ENCODE measurements at regions not wholly inside any gene's neighbourhood (a gene's known extent, or its start where the extent isn't known, plus 50 kb on each side); places are given as distances from the start of the nearest gene placed in this dataset.

GRCh38 chr4:35511851-35512250, 732.5 kb downstream of the ARAP2 start:
- no peak for DNase-seq

GRCh38 chr4:35516102-35516501, 728.2 kb downstream of the ARAP2 start:
- DNase-seq: no peak

GRCh38 chr4:35520059-35520458, 724.3 kb downstream of the ARAP2 start:
- no peak for DNase-seq

- DNase-seq: no peak
Observed at GRCh38 chr4:35521682-35522081, 722.6 kb downstream of the ARAP2 start.

- no peak for DNase-seq
Observed at GRCh38 chr4:35525192-35525978, 718.9 kb downstream of the ARAP2 start.

- DNase-seq: no peak
Observed at GRCh38 chr4:35526456-35526855, 717.9 kb downstream of the ARAP2 start.

GRCh38 chr4:35534962-35535361, 709.4 kb downstream of the ARAP2 start:
- DNase-seq: no peak

- DNase-seq: no peak
Observed at GRCh38 chr4:35538807-35539206, 705.5 kb downstream of the ARAP2 start.

GRCh38 chr4:35539404-35540055, 704.8 kb downstream of the ARAP2 start:
- no peak for DNase-seq

GRCh38 chr4:35541146-35541887, 703.0 kb downstream of the ARAP2 start:
- DNase-seq: no peak

- no peak for DNase-seq
Observed at GRCh38 chr4:35541888-35542213, 702.5 kb downstream of the ARAP2 start.

GRCh38 chr4:35548921-35549320, 695.4 kb downstream of the ARAP2 start:
- no peak for DNase-seq

- no peak for DNase-seq
Observed at GRCh38 chr4:35556387-35556786, 687.9 kb downstream of the ARAP2 start.

GRCh38 chr4:35559559-35560365, 684.6 kb downstream of the ARAP2 start:
- DNase-seq: no peak

- DNase-seq: no peak
Observed at GRCh38 chr4:35562861-35563260, 681.5 kb downstream of the ARAP2 start.

GRCh38 chr4:35565640-35566039, 678.7 kb downstream of the ARAP2 start:
- DNase-seq: no peak

GRCh38 chr4:35591035-35591434, 653.3 kb downstream of the ARAP2 start:
- no peak for DNase-seq

- DNase-seq: no peak
Observed at GRCh38 chr4:35604252-35604651, 640.1 kb downstream of the ARAP2 start.

GRCh38 chr4:35604724-35605123, 639.6 kb downstream of the ARAP2 start:
- no peak for DNase-seq

- DNase-seq: no peak
Observed at GRCh38 chr4:35608205-35608604, 636.1 kb downstream of the ARAP2 start.

GRCh38 chr4:35614120-35614519, 630.2 kb downstream of the ARAP2 start:
- no peak for DNase-seq

- DNase-seq: no peak
Observed at GRCh38 chr4:35639929-35640328, 604.4 kb downstream of the ARAP2 start.

GRCh38 chr4:35643661-35644060, 600.7 kb downstream of the ARAP2 start:
- DNase-seq: no peak

Measured in NCI-H1048 (cell line).